IPS DF 6.9 (cell line): ENCODE measurements at regions not wholly inside any gene's neighbourhood (a gene's known extent, or its start where the extent isn't known, plus 50 kb on each side); places are given as distances from the start of the nearest gene placed in this dataset.

Experiments used
- DNase-seq: peaks from one replicate; pipeline ENCODE4 v3.0.0-alpha.2; 2013; ENCODE audit warnings: low read depth, low spot score
- H3K27ac ChIP-seq: one replicate; pipeline ENCODE4 v1.5.1; 2013; ENCODE audit warnings: low read length, control low read depth
- H3K27me3 ChIP-seq: 2 replicates; pipeline ENCODE4 v1.6.1; 2013; ENCODE audit warnings: mild to moderate bottlenecking, low read length; ENCODE audit not compliant: control insufficient read depth, insufficient read depth
- H3K36me3 ChIP-seq: 2 replicates; pipeline ENCODE4 v1.6.1; 2013; ENCODE audit warnings: low read length; ENCODE audit not compliant: control insufficient read depth, insufficient read depth
- H3K4me1 ChIP-seq: 2 replicates; pipeline ENCODE4 v1.6.1; 2013; ENCODE audit warnings: low read length; ENCODE audit not compliant: control insufficient read depth, insufficient read depth
- H3K4me3 ChIP-seq: 2 replicates; pipeline ENCODE4 v1.5.1; 2013; ENCODE audit warnings: mild to moderate bottlenecking, low read length
- H3K9me3 ChIP-seq: 2 replicates; pipeline ENCODE4 v1.6.1; 2013; ENCODE audit warnings: low read length, inconsistent platforms; ENCODE audit not compliant: control insufficient read depth, insufficient read depth
- WGBS: extraction: QIAGEN DNeasy Blood & Tissue Kit; methylation state at CpG from one replicate; pipeline ENCODE4 v1.1.7; 2013; ENCODE audit warnings: mixed read lengths, missing lambda C conversion rate; ENCODE audit not compliant: insufficient read length, insufficient coverage; 5-methylcytosine and 5-hydroxymethylcytosine counted together

DNA sequence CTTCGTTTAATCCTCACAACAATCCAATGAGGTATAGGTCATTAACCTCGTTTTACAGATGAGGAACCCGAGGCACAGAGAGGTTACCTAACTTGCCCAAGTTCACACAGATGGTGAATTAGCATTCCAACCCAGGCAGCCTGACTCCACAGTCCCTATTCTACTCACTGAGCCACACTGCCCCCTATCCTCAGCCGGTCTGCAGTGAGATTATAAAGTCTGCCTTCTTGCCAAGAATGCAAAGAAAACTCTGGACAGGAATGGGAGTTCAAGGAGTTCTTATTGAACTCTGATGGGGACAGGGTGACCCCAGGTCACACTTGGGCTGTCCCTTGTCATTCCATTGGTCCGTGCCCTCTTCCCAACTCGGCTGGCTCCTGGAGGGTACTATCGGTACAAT is 94.0 kb upstream of the KCNK12 start:
- H3K36me3 ChIP-seq: no peaks in the 10 kb centered on the region
- H3K9me3 ChIP-seq: no peaks in the 10 kb centered on the region
- no CpG with 5 or more reads among the region's 7 CpGs for WGBS
- no peaks in the 10 kb centered on the region for H3K27me3 ChIP-seq
- no peaks in the 10 kb centered on the region; the same call in 1 of the 2 replicates for H3K4me1 ChIP-seq
- no peak overlapping the region for H3K4me3 ChIP-seq
- no peak overlapping the region for H3K27ac ChIP-seq
- DNase-seq: no peak

DNA sequence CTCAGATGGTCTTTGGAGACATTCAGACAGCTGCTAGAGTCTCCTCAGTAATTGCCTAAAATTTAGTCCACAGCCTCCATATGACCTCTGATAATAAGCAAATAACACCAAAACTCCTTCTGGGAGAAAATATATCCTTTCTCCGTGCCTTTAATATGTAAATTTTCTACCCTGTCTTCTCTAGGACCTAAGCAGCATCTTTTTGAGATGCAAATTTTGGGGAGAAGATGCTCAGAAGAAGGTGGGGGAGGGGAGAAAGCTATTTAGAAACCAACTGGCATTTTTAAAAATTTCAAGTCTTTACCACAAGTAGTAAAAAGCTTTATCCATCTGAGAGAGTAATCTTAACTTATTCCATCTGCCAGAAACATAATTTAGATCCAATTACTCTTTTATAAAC is 91.8 kb upstream of the KCNK12 start:
- no peak overlapping the region for H3K27ac ChIP-seq
- no peaks in the 10 kb centered on the region for H3K27me3 ChIP-seq
- H3K4me3 ChIP-seq: no peak overlapping the region
- no CpG with 5 or more reads among the region's 1 CpG for WGBS
- no peaks in the 10 kb centered on the region for H3K36me3 ChIP-seq
- no peaks in the 10 kb centered on the region for H3K9me3 ChIP-seq
- H3K4me1 ChIP-seq: no peaks in the 10 kb centered on the region; the same call in 1 of the 2 replicates
- peak; percentile 22 for DNase-seq

DNA sequence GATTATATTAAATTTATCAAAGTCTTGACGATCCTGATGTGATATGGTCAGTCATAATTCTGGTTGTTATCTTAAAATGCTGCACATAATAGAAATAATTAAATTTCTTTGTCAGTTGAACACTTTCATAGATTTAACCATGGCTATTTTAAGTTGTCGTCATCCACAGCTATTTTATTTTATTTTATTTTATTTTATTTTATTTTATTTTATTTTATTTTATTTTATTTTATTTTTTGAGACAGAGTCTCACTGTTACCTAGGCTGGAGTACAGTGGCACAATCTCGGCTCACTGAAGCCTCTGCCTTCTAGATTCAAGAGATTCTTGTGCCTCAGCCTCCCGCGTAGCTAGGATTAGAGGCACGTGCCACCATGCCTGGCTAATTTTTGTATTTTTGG is 90.5 kb upstream of the KCNK12 start:
- H3K4me1 ChIP-seq: no peaks in the 10 kb centered on the region; the same call in 1 of the 2 replicates
- no peak for DNase-seq
- H3K36me3 ChIP-seq: no peaks in the 10 kb centered on the region
- no peaks in the 10 kb centered on the region for H3K27me3 ChIP-seq
- H3K4me3 ChIP-seq: no peak overlapping the region
- no peaks in the 10 kb centered on the region for H3K9me3 ChIP-seq
- H3K27ac ChIP-seq: no peak overlapping the region
- no CpG with 5 or more reads among the region's 6 CpGs for WGBS

DNA sequence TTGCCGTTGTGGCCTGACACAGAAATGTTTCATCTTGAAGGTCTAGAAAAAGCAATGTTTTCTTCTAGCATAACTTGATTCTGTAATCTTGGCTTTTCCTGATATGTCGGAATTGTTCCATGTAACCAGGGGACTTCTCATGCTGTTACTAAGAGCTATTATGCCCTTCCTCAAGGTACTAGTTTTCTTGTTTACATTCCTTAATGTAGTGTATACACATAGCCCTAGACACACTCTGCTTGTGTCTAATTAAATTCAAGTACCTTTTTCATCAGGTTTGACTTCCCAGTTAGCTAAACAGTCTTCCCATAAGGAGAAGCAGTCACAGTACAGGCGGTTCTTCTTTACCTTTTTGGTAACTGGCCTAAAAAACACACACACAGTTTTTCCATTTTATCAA is 89.4 kb upstream of the KCNK12 start:
- Histone ChIP-seq H3K27me3 (no peaks in the 10 kb centered on the region), H3K4me1 (peaks cover 3% of the 10 kb centered on the region), H3K4me3 (no peak overlapping the region), H3K9me3 (no peaks in the 10 kb centered on the region), H3K27ac (no peak overlapping the region), H3K36me3 (no peaks in the 10 kb centered on the region)
- WGBS: no CpG with 5 or more reads among the region's 3 CpGs
- DNase-seq: no peak

DNA sequence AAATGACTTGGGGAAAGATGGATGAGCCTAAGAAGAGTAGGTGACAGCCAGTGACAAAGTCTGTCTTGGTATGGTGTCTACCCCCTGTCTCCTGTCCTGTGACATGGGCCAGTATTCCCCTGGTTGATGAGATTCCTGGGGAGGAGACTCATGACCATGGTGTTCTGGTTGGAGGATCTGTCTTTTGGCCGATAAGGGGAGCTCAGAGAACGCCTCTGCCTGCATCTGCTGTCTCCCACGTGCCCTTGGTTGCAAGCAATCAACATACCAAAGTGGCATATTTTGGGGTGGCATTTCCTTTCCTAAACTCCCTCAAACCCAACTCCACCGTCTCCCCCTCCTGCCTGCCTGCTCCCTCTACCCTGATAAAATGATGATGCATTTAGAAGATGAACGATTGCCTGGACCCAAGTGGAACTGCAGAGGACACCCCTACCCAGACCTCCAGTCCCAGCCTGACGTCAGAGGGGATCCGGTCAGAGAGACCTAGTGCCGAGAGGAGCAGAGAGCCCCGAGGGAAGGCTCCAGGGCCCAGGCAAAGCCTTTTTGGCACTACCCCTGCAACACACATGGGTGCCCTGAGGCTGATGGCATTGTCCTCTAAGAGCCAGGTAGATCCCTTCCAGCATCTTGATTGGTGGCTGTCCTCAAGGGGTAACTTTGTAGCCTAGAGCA is 88.0 kb upstream of the KCNK12 start:
- H3K27ac ChIP-seq: no peak overlapping the region
- peaks cover 4% of the 10 kb centered on the region for H3K4me1 ChIP-seq
- no CpG with 5 or more reads among the region's 9 CpGs for WGBS

DNA sequence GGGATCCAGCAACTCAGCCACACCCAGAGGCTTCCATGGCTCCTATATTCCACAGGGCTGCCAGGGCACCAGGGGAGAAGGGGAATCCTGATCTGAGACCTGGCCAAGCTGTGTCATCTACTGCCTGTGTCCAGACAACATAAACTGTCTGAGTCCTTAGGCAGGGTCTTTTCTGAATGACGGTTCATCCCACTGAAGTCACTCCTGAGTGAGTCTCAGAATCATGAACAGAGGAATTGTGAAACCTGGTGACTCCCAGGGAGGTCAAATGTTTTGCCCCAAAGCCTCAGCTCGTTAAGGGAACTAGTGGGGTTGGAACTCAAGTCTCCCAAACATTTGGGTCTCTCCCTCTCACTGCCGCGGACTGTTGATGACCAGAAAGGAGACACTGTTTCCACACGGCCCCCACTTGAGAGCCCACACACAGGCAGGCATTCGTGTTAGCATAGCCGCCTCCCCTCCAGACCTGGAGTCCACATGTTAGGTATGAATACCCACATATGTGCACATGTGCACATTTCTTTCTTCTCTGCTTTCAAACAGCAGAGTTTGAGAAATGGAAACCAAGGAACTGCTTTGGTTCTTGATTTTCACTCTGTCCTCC is 87.2 kb upstream of the KCNK12 start:
- Histone ChIP-seq H3K4me1 (peaks cover 4% of the 10 kb centered on the region), H3K9me3 (no peaks in the 10 kb centered on the region), H3K4me3 (no peak overlapping the region), H3K36me3 (no peaks in the 10 kb centered on the region), H3K27ac (no peak overlapping the region), H3K27me3 (no peaks in the 10 kb centered on the region)
- no peak for DNase-seq
- WGBS: no CpG with 5 or more reads among the region's 7 CpGs

More for the DNA sequence above, 88.0 kb upstream of the KCNK12 start:
- DNase-seq: no peak
- H3K36me3 ChIP-seq: no peaks in the 10 kb centered on the region
- no peaks in the 10 kb centered on the region for H3K9me3 ChIP-seq
- H3K4me3 ChIP-seq: no peak overlapping the region
- no peaks in the 10 kb centered on the region for H3K27me3 ChIP-seq

DNA sequence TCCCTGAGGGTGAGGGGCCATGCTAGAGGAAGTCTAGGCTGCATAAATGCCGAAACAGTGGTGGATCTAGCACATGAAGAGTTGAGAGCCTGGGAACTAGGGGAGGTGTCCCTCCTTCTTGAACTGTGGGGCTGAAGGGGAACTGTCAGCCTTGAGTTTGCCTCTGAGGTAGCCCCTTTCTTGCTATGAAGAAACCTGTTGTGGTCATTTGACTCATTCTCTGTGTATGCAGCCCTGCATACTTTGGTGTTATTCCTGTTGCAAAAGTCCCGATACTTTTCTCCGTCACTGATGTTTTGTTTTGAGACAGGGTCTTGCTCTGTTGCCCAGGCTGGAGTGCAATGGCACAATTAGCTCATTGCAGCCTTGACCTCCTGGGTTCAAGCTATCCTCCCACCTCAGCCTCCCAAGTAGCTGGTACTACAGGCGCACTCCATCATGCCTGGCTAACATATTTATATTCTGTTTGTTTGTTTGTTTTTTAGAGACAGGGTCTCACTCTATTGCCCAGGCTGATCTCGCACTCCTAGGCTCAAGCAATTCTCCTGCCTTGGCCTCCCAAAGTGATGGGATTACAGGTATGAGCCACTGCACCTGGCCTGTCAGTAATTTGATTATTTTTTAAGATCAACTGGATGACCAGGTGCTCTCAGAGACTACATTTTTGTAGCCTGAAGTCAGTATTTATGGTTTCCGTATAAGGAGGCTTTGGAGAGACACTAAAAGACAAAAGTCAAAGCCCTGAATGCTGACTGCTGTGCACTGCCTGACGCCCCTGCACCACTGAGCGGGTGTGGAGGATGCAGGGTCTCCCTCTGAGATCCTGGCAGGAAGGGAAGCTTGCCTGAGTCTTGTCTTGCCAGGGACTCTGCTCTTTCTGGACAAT is 86.2 kb upstream of the KCNK12 start:
- H3K9me3 ChIP-seq: no peaks in the 10 kb centered on the region
- no peak for DNase-seq
- no CpG with 5 or more reads among the region's 8 CpGs for WGBS
- H3K27me3 ChIP-seq: no peaks in the 10 kb centered on the region
- H3K4me1 ChIP-seq: peaks cover 4% of the 10 kb centered on the region
- no peak overlapping the region for H3K27ac ChIP-seq
- H3K36me3 ChIP-seq: no peaks in the 10 kb centered on the region
- H3K4me3 ChIP-seq: no peak overlapping the region

DNA sequence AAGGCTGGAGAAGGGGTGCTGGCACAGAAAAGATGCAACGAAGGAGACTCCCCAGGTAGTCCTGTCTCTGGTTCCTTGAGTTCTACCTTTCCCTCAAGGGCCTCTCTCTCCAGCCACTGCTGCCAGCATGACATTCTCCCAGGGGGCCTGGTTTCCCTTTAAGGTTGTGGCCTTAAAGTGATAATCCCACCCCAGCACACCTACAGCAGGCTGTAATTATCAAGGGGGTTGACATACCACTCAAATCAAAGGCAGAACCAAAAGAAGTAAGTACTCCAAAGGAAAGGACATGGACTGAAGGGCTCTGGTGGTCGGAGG is 84.7 kb upstream of the KCNK12 start:
- H3K9me3 ChIP-seq: no peaks in the 10 kb centered on the region
- H3K36me3 ChIP-seq: no peaks in the 10 kb centered on the region
- no peak for DNase-seq
- no CpG with 5 or more reads among the region's 2 CpGs for WGBS
- no peaks in the 10 kb centered on the region for H3K27me3 ChIP-seq
- H3K4me1 ChIP-seq: peaks cover 4% of the 10 kb centered on the region
- H3K27ac ChIP-seq: no peak overlapping the region
- no peak overlapping the region for H3K4me3 ChIP-seq

DNA sequence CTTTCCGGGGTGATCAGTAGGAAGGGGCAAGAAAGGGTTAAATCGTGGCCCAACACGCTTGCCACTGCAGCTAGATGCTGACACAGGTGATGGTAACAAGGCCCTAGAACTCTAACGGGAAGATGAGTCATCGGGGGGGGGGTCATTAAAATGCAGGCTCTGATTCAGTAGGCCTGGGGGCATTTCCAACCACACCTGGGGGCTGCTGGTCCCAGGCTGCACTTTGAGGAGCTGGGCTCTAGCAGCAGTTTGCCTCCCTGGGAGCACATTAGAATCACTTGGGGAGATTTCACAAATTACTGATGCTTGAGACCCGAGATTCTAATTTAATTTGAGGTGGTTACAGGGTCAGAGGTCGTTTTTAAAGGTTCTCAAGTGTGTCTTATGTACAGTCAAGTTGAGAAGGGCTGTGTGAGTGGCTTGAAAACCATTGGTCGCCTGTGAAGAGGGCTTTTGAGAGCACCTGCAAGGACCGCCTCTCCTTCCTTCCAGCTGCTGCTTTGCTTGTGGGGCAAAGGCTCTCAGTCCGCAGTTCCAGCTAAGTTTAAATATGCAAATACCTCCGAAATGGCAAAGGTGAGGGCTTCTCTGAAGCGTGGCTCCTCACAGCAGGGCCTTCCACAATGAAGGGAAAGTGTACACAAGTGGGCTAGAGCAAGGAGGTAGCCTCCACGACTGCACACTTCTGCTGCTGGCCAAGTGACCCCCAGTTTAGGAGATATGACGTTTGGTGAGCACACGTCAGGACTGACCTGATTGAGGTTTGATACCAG is 84.2 kb upstream of the KCNK12 start:
- Histone ChIP-seq H3K4me3 (no peak overlapping the region), H3K36me3 (no peaks in the 10 kb centered on the region), H3K27ac (no peak overlapping the region), H3K4me1 (peaks cover 4% of the 10 kb centered on the region), H3K27me3 (no peaks in the 10 kb centered on the region), H3K9me3 (no peaks in the 10 kb centered on the region)
- DNase-seq: no peak
- no CpG with 5 or more reads among the region's 15 CpGs for WGBS
